HG03432 (cell line): ENCODE measurements at regions not wholly inside any gene's neighbourhood (a gene's known extent, or its start where the extent isn't known, plus 50 kb on each side); places are given as distances from the start of the nearest gene placed in this dataset.
"Not testable (repeated sequence)": the region's sequence is repeated elsewhere in the genome, so short reads cannot be mapped to it uniquely, and the experiment has no call there.

Source experiments
- ATAC-seq: cut with Tn5 transposase; IDR thresholded peaks from one replicate; pipeline ENCODE4 v1.9.1; 2021; ENCODE audit warnings: mild to moderate bottlenecking, moderate library complexity; ENCODE audit not compliant: unreplicated experiment

DNA sequence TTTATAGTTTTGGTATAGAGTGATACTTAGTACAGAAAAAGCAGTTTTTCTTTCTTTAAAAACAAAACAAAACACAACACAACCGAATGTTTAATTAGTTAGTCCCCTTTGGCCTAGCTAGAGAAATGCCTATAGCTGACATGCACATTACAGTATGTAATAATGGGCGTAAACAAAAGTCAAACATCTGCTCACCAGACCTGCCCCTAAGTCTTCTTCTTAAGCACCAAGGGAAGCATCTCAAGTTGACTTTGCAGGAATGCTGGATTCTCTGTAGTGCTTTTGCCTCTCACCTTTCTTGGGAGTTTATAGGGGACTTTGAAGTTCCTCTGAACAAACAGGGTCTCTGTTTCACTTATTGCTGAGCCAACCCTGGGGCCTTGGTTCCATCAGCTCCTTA, 143.7 kb downstream of the TM2D1 start:
- no peak for ATAC-seq

DNA sequence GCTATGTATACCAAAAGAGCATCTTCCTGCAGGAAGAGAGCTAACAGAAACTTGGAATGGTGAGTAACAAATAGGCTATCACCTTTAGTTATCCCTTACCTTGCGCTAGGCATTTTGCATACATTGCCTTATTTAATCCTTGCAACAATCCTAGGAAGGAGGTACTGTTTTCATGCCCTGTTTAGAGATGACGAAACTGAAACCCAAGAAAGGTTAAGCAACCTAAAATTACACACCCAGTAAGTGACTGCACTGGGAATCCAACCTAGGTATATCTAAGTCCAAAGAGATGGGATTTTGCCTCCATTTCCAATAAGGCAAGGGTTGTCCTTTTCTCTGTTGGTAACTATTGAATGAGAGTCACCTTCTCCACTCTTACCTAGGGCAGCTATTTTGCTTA, 144.5 kb downstream of the TM2D1 start:
- no peak for ATAC-seq

DNA sequence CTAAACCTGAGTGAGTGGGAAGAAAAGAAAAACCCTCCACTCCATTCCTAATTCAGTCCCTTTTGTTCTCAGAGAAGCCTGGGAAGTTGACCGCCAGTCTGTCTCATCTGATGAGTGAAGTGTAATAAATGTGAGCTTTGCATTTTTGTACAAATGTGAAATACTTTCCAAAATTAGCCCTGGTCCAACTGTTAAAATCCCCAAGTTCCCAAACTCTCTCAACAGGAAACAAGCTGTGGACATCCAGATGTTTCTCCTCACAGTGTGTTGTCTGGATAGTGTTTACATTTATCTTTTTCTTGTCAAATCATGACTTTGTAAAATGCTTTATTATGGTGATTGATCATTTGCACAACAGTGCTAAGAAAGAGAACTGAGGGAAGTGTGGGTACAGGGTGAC, 145.1 kb downstream of the TM2D1 start:
- no peak for ATAC-seq

DNA sequence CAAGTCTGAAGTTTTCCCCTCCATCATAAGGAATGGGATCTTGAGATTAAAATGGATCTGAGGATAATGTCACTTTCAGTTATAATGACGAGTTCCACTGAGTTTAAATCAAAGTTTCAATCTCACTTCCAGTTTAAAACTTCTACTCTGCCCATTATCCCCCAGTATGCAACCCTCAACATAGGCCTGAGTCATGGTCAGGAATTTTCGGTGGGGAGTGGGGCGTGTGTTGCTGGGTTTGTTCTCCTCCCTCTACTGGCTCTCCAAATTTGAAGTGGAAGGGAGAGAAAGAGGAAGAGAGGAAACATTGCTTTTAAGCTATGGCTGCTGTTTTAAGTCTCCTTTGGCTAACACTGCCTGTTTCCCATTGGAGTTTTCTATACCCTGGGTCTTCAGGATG, 152.9 kb downstream of the TM2D1 start:
- no peak for ATAC-seq

DNA sequence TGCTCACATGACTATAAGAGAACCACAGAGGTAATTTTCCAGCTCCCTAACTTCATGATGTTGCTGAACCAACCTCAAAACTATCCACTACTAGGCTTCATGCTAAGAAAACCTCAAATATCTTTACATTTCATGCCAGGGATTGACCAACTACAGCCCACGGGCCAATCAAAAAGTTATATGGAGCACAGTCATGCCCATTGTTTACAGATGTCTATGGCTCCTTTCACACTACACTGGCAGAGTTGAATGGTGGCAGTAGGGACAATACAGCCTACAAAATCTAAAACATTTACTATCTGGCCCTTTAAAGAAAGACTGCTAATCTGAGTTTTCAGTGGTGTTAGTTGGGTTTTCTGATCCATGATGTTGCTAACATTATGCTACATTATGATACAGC, 154.8 kb downstream of the TM2D1 start:
- no peak for ATAC-seq

DNA sequence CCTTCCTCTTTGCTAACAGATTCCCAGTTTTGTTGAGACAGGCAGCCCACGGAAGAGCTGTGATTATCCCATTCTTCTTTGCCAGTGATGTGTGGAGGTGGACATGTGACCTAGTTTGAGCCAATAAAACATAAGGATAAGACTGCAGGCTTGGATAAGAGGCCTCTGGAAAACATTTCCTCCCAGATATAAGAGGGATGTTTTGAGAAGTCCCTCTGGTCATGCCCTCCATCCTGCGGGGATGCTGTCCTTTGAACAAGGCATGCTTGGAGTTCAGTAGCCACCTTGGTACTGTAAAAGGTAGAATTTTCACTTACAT, 155.7 kb downstream of the TM2D1 start:
- no peak for ATAC-seq

DNA sequence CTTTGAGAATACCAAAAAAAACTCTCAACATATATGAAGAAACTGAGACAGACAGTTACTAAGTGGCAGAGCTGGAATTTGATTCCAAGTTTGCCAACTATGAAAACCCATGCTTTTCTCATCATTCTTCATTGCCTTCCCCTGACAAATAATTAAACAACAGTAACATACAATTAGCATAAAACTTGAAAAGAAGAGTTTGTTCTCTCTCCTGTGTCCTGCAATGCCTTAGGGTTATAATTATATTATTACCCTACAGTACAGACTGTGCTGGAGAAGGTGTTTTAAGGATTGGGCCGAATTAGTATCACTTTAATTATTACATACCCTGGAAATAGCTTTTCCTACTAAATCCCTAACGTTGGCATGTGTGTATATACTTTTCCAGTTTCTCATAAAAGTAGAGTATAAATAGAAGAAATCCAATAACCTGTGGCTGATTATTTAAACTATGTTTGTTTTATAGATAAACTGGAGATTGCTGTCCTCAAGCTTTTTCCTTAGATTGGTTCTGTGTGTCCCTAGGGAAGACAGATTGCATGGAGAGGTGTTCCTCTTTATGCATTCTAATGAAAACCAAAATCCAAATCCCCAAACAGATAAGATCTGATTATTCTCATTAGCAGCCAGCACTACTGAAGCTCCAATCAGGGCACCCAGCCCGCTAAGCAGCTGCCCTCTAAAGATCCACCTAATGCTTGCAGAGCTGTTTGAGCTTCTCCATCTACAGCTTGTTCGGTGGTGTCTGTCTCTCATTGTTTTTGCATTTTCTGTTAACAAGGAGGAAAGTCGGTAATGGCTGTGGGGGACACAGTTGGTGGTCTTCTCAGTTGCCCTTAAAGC, 156.3 kb downstream of the TM2D1 start:
- no peak for ATAC-seq

DNA sequence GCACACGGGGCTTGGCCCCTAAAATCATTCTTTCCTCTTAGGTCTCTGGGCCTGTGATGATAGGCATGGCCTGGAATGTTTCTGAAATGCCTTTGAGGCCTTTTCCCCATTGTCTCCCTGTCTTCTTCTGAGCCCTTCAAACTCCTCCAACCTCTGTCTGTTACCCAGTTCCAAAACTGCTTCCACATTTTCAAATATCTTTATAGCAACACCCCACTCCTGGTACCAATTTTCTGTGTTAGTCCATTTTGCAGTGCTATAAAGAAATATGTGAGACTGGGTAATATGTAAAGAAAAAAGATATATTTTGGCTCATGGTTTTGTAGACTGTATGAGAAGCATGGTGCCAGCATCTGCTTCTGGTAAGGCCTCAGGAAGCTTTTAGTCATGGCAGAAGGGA, 158.8 kb downstream of the TM2D1 start:
- ATAC-seq: no peak

DNA sequence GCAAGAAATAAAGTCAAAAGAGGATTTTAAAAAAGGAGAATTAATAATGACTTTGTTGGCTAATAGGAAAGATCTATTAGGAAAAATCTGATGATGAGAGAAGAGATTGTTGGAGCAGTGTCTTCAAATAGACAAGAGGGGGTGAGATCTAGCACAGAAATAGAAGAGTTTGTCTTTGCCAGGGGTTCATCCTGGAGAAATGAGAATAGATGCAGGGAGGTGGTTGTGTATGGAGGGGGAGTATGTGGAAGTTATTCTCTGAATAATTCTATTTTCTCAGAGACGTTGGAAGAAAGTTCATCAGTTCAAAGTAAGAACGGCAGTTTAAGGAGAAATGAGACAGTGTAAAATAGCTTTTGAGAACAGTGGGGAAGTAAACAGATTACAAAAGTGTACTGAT, 161.3 kb downstream of the TM2D1 start:
- no peak for ATAC-seq

DNA sequence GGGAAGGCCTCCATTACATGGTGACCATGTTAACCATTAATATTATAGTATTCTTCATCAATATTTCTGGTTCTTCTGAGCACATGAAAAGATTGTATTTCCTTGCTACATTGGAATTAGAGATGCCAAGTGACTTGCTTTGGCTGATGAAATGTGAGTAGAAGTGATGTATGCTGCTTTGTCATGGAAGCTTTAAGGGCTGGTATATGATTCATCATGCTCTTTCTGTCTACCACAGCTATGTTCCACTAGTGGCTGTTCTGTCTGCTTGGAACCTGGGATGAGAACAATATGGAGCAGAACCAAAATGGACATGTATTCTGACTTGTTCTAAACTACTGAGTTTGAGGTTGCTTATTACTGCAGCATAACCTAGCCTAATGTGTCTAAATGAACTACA, 163.3 kb downstream of the TM2D1 start:
- ATAC-seq: no peak

DNA sequence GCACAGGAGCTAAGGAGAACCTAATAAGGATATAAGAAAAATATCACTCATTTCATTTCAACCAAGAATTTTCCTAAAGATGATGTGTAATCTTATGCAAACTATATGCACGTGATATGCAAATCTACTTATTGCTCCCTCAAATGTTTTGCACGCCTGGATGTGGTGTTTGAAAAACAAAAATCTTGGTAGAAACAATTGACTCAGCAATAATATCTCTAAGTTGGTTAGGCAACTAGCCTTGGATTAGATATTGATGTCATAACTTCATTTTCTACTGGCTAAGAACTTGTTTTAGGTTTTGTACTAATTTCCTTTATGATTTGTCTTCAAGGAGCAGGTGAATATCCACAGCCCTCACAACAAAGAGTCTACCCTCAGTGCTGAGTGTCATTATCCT, 164.6 kb downstream of the TM2D1 start:
- ATAC-seq: no peak

DNA sequence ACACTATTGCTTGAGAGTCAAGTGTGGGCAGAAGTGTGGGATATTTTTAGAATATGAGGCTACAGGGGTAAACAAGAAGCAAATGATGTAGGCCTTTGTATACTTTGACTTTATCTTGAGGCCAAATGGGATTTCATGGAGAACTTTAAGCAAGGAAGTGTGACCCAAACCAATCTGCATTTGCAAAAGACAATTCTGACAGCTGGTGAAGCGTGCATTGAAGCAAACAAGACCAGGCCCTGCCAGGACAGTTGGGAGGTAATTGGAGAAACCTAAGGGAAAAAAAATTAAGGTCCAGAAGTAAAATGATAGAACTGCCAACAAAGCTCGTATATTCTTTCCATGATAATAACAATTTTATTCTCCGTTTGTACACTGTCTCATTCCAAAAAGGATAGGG, 168.3 kb downstream of the TM2D1 start:
- no peak for ATAC-seq

DNA sequence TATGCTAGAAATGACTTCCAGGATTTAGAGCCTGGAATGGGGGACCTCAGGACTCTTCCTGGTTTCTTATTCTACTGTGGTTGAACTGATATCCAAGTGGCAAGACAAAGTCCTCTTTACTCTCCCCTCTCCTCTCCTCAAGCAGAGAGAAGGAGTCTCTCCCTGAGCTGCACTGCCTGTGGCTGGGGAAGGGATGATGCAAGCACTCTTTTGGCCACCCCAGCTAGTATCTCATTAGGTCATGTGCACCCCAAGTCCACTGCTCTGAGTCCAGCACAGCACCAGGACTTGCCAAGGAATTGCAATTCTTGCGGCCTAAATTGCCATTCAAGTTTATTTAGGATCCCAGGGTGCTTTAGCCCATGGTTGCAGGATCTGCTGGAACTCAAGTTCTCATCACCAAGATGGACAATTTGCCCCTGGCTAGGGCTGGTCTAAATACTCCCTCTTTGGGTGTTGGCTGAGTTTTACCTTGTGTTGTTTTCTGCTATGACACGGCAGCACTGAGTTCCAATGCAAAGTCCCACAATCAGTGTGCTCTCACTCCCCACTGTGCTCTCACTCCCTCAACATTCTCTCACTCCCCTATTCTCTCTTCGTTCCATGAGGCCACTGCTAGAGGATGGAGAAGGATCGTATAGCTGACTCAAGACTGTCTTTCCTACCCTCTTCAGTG, 172.2 kb downstream of the TM2D1 start:
- ATAC-seq: no peak

DNA sequence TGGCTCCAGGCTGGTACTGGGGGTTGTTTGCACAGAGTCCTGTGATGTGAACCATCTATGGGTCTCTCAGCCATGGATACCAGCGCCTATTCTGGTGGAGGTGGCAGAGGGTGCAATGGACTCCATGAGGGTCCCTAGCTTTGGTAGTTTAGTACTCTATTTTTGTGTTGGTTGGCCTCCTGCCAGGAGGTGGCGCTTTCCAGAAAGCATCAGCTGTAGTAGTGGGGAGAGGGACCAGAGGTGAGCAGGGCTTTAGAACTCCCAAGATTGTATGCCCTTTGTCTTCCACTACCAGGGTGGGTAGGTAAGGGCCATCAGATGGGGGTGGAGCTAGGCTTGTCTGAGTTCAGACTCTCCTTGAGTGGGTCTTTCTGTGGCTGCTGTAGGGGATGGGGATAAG, 177.6 kb downstream of the TM2D1 start:
- not testable (repeated sequence) for ATAC-seq

DNA sequence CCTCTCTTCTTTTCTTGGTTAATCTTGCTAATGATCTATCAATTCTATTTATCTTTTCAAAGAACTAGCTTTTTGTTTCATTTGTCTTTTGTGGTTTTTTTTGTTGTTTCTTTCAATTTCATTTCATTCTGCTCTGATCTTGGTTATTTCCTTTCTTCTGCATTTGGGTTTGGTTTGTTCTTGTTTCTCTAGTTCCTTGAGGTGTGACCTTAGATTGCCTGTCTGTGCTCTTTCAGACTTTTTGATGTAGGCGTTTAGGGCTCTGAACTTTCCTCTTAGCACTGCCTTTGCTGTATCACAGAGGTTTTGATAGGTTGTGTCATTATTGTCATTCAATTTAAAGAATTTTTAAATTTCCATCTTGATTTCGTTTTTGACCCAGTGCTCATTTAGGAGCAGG, 180.1 kb downstream of the TM2D1 start:
- ATAC-seq: not testable (repeated sequence)

DNA sequence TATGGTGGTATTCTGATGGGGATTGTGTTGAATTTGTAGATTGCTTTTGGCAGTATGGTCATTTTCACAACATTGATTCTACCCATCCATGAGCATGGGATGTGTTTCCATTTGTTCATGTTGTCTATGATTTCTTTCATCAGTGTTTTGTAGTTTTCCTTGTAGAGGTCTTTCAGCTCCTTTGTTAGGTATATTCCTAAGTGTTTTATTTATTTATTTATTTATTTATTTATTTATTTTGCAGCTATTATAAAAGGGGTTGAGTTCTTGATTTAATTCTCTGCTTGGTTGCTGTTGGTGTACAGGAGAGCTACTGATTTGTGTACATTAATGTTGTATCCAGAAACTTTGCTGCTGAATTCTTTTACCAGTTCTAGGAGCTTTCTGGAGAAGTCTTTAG, 181.4 kb downstream of the TM2D1 start:
- ATAC-seq: not testable (repeated sequence)

DNA sequence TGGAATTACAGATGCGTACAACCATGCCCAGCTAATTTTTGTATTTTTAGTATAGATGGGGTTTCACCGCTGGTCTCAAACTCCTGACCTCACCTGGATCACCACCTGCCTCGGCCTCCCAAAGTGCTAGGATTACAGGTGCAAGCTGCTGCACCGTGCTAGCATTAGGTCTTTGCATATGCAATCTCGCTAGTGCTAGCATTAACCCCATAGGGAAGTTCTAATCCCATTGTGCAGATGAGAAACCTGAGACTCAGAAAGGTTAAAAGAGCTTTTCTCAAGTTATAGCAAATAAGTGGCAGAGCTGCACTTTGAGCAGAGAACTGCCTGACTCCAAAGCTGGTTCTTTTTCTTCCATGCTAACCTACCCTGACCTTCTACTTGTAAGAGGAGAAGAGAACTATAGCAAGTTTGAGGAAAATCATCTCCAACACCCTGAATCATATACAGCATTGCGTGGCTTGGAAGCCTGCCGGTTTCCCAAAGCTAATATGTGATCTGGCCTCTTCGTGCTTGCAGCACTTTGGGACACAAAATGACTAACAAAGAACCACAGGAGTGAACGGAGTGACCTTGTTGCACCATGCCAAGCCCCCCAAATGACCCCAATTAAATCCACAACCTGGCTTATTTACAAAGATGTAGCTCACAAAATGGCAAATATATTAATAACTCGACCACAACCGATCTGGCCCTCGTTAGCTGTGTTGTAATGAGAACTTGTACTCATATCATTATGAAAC, 185.1 kb downstream of the TM2D1 start:
- ATAC-seq: no peak

DNA sequence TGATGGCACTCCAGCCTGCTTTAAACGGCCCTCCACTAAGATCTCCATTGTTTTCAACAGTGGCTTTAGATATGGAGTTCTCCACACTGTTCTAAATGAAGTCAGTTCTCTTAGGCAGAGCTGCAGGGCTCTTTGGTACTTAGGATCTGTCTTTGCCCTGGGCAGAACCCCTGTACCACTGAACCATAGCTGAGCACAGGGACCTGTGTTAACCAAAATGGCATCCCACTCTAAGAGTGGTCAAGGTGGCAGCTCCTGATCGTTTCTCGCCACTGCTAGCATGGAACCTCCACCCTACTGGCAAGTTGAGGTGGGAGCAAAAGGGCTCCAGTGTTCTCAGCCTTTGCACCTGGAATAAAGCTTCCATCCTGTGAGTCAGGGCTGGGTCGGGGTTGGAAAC, 186.7 kb downstream of the TM2D1 start:
- ATAC-seq: no peak

DNA sequence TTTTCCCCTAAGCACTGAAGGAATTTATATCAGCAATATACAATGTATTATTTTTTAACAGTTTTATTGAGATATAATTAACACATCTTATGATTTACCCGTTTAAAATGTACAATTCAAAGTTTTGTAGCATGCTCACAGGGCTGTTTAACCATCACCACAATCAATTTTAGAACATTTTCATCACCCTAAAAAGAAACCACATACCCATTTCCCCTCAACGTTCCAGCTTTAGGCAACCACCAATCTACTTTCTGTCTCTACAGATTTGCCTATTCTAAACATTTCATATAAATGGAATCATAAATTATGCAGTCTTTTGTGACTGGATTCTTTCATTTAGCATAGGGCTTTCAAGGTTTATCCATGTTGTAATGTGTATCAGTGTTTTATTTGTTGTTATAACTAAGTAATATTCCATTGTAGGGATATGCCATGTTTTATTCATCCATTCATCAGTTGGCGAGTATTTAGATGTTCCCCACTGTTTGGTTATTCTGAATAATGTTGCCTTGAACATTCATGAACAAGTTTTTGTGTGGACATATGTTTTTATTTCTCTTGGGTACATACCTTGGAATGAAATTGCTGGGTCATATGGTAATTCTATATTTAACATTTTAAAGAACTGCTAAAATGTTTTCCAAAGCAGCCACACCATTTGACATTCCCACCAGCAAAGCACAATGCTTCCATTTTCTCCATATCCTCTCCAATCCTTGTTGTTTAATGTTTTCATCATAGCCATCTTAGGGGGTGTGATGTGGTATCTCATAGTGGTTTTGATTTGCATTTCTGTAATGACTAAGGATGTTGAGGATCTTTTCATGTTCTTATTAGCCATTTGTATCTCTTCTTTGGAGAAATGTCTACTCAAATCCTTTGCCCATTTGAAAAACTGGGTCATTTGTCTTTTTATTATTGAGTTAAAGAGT, 188.5 kb downstream of the TM2D1 start:
- ATAC-seq: no peak

DNA sequence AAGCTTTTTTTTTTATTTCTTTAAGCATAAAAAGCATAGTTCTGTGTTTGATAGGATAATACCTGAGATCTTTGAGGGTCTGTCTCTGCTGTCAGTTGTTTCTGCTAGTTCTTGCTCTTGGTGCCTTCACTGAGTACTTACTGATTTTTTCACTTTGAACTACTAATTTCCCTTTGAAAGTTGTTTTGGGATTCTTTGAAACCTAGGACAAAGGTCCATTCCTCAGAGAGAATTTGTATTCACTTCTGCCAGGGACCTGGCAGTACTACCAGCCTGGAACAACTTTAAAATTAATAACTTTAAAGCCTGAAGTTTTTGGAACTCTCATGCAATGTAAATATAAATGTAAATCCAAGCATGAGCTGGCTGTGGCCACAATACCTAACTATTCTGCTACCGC, 190.1 kb downstream of the TM2D1 start:
- no peak for ATAC-seq

DNA sequence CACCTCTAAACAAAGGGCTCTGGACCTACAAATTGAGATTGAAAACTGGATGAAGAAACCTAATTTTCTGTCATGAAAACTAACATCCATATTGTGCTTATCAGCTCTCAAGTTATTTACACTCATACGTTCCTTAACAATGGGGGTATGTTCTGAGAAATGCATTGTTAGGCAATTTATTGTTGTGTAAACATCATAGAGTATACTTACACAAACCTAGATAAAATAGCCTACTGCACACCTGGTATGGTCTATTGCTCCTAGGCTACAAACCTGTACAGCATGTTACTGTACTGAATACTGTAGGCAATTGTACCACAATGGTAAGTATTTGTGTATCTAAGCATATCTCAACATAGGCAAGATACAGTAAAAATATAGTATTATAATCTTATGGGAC, 191.4 kb downstream of the TM2D1 start:
- no peak for ATAC-seq
